ENCODE measurements at regions not wholly inside any gene's neighbourhood (a gene's known extent, or its start where the extent isn't known, plus 50 kb on each side); places are given as distances from the start of the nearest gene placed in this dataset.
"Not testable (repeated sequence)": the region's sequence is repeated elsewhere in the genome, so short reads cannot be mapped to it uniquely, and the experiment has no call there.

- DNase-seq = no peak
These were observed 322.9 kb upstream of the HS6ST1 start for GRCh38 chr2:128641421-128642080.

GRCh38 chr2:128642316-128642715 is 323.6 kb upstream of the HS6ST1 start:
- DNase-seq = no peak

GRCh38 chr2:128642821-128643220 is 324.2 kb upstream of the HS6ST1 start:
- DNase-seq = no peak

GRCh38 chr2:128643221-128644065 is 324.8 kb upstream of the HS6ST1 start:
- DNase-seq = no peak

GRCh38 chr2:128644156-128644555 is 325.5 kb upstream of the HS6ST1 start:
- no peak for DNase-seq

GRCh38 chr2:128644718-128645256 is 326.1 kb upstream of the HS6ST1 start:
- DNase-seq = no peak

GRCh38 chr2:128645631-128646030 is 327.0 kb upstream of the HS6ST1 start:
- no peak for DNase-seq

- DNase-seq = no peak
These were observed 327.4 kb upstream of the HS6ST1 start for GRCh38 chr2:128646091-128646490.

- DNase-seq = no peak
These were observed 328.0 kb upstream of the HS6ST1 start for GRCh38 chr2:128646691-128647090.

GRCh38 chr2:128651000-128651399 is 332.3 kb upstream of the HS6ST1 start:
- no peak for DNase-seq

- DNase-seq = no peak
These were observed 335.7 kb upstream of the HS6ST1 start for GRCh38 chr2:128654408-128654807.

- DNase-seq = no peak
These were observed 342.2 kb upstream of the HS6ST1 start for GRCh38 chr2:128660836-128661235.

- DNase-seq = no peak
These were observed 342.6 kb upstream of the HS6ST1 start for GRCh38 chr2:128661311-128661710.

GRCh38 chr2:128662051-128662471 is 343.4 kb upstream of the HS6ST1 start:
- DNase-seq = no peak

GRCh38 chr2:128663371-128664050 is 344.8 kb upstream of the HS6ST1 start:
- DNase-seq = no peak

GRCh38 chr2:128664499-128664971 is 345.9 kb upstream of the HS6ST1 start:
- DNase-seq = no peak

- no peak for DNase-seq
These were observed 346.4 kb upstream of the HS6ST1 start for GRCh38 chr2:128665113-128665512.

- DNase-seq = no peak
These were observed 347.9 kb upstream of the HS6ST1 start for GRCh38 chr2:128666596-128666995.

- DNase-seq = no peak
These were observed 348.7 kb upstream of the HS6ST1 start for GRCh38 chr2:128667391-128667790.

GRCh38 chr2:128668946-128669345 is 350.3 kb upstream of the HS6ST1 start:
- DNase-seq = no peak

- no peak for DNase-seq
These were observed 351.4 kb upstream of the HS6ST1 start for GRCh38 chr2:128670066-128670465.

GRCh38 chr2:128671981-128672757 is 353.5 kb upstream of the HS6ST1 start:
- not testable (repeated sequence) for DNase-seq

Measured in T1000 (cell line).